ENCODE measurements at regions not wholly inside any gene's neighbourhood (a gene's known extent, or its start where the extent isn't known, plus 50 kb on each side); places are given as distances from the start of the nearest gene placed in this dataset.
A peak's percentile ranks its signal among the peaks of the same experiment; 100 is the strongest.
"Not testable (repeated sequence)": the region's sequence is repeated elsewhere in the genome, so short reads cannot be mapped to it uniquely, and the experiment has no call there.

- no peak for DNase-seq (ENCODE audit: low spot score)
Measured at GRCh38 chr5:112112346-112112745, 306.7 kb downstream of the EPB41L4A start.

GRCh38 chr5:112109331-112110007, 309.6 kb downstream of the EPB41L4A start:
- DNase-seq (ENCODE audit: low spot score): peak; percentile 58

- DNase-seq (ENCODE audit: low spot score): peak; percentile 8
Measured at GRCh38 chr5:112106878-112107277, 312.2 kb downstream of the EPB41L4A start.

GRCh38 chr5:112097768-112098167, 321.3 kb downstream of the EPB41L4A start:
- DNase-seq (ENCODE audit: low spot score): no peak

DNA sequence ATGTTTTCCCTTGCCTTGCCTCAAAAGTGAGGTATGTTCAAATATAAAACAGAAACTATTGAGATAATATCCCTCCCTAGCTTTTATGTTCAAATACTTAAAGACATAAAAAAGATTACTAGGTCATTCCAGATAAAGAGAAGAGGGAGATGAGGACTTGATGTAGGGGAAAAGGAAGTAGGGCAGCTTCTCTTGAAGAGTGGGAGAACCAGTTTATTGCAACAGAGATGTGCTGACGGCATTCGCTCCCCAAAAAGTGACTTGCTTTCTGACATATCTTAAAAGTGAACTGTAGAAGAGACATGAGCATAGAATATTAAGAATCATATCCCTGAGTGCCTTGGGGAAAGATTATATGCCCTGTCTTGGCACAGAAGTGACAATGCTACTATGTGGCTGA, 330.2 kb upstream of the NREP start:
- DNase-seq (ENCODE audit: low spot score): no peak

DNA sequence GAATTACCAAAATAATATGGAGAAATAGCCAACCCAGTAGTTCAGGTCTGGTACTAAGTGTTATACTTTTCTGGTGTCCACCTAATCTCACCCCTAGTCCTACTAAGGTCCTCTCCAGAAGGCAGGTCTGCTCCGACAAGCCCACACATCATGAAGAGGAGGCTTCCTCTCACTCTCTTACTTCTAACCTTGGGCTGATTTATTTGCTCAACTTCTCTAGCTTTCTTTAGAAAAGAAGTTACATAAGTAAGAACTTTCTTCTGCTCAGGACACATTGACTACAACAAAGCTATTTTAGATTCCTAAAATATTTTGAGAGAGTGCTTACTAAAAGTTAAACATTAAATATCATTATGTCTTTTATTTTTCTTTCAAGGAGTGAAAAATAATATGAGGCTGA, 329.7 kb upstream of the NREP start:
- no peak for DNase-seq (ENCODE audit: low spot score)

- DNase-seq (ENCODE audit: low spot score): no peak
Measured at GRCh38 chr5:112084149-112084548, 327.2 kb upstream of the NREP start.

GRCh38 chr5:112083623-112084022, 326.6 kb upstream of the NREP start:
- no peak for DNase-seq (ENCODE audit: low spot score)

DNA sequence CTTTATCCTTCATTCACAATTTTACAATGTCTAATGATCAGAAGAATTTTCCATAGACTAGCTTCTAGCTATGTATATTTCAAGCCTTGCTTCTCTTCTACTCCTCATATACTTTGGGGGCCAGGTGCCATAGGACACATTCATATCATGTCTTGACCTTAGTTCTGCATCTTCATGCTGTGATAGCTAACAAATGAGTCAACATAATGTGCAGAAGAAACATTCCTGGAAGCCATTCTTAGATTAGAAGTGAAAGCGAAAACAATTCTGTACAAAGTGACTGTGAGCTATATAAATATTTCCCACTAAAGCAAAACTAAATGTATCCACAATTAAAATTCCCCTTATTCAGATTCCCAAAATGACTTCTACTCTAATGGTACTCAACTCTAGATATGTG, 320.2 kb upstream of the NREP start:
- peak; percentile 26 for DNase-seq (ENCODE audit: low spot score)

DNA sequence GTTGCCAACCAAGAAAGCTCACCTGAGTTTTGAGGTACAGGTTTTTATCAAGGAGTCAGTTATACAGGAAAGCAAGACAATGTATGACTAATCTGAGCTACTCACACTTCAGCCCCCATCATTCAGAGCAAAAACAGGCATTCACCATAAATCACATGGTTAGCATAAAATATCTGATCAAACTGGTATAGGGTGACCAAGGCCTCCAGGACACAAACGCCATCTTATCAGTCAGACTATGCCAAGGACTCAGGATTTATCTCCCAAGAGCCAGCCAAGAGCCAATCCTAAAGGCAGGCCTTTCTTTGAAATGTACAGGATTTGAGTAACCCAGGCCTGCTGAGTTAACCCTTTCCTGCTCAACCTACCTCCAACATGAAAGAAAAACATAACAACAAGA, 313.0 kb upstream of the NREP start:
- no peak for DNase-seq (ENCODE audit: low spot score)

GRCh38 chr5:112069329-112069728, 312.3 kb upstream of the NREP start:
- no peak for DNase-seq (ENCODE audit: low spot score)

DNA sequence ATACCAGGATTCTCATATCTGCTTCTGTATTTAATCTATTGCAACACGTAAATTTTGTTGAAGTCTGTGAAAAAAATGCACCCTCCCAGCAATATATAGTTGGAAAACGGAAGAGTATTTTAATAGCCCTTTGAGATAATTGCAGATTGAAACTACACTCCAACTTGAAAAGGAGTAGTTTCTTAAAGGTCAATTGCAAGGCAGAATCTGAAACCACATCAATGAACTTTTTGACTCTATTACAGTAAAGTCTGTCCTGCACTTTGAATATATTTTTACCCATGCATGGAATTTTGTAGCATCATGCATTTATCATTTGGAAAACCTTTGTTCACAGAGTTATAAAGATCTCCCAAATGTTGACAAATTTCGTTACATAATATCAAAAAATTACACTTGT, 311.6 kb upstream of the NREP start:
- DNase-seq (ENCODE audit: low spot score): no peak

DNA sequence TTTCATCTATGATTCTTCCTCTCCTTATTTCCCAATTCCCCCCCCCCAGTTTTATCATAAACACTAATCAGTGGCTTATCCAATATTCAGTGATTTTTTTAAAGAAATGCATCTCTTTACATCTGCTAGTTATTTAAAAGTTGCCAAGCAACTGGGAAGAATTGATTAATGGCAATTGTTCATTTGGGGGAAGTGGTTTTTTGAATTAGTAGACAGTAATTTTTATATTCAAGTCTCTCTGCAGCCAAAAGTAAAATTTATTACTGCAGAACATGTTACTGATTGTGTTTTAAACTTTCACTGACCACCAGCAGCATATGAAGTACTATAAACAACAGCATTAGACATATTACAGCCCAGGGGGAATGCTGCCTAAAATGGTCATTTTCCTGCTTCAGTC, 308.8 kb upstream of the NREP start:
- DNase-seq (ENCODE audit: low spot score): no peak

GRCh38 chr5:112064956-112065355, 308.0 kb upstream of the NREP start:
- DNase-seq (ENCODE audit: low spot score): no peak

DNA sequence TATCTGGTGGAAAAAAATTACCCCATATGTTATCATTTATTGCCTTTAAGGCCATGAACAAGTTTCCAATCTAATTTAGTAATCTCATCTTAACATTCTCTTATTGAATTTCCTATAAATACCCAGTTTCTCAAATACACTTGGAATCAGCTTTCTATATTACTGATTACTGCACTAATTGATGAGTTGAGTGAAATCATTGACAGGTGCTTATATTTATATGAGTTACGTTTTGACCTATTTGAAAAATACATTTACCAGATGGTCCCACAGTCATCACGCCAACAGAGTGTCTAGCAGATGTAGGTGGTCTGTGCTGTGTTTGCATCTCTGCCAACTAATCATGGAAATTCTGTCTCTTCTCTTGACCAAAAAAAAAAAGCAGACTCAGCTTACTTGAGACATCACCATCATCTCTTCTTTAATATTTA, 307.3 kb upstream of the NREP start:
- DNase-seq (ENCODE audit: low spot score): no peak

- DNase-seq (ENCODE audit: low spot score): no peak
Measured at GRCh38 chr5:112063856-112064255, 306.9 kb upstream of the NREP start.

- no peak for DNase-seq (ENCODE audit: low spot score)
Measured at GRCh38 chr5:112063191-112063590, 306.2 kb upstream of the NREP start.

GRCh38 chr5:112062181-112062580, 305.2 kb upstream of the NREP start:
- DNase-seq (ENCODE audit: low spot score): no peak

DNA sequence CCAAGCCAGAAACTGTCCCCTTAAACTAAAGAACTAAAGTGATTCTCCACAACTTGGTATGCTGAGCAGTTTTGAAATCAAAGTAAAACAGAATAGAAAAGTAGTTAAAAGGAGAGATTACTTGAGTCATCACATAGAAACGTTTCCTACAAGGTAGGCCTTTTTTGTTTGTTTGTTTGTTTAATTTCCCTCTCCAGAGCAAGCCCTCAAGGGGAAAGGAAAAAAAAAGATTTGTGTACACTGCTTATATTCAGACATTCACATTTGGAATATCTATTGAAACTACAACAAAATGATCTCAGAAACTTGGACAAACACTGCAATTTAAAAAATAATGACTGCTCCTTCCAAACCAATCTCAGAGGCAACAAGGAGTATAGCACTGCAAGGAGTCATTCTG, 304.7 kb upstream of the NREP start:
- no peak for DNase-seq (ENCODE audit: low spot score)

- no peak for DNase-seq (ENCODE audit: low spot score)
Measured at GRCh38 chr5:112059579-112060135, 302.7 kb upstream of the NREP start.

- no peak for DNase-seq (ENCODE audit: low spot score)
Measured at GRCh38 chr5:112049738-112050137, 292.7 kb upstream of the NREP start.

GRCh38 chr5:112036206-112036605, 279.2 kb upstream of the NREP start:
- DNase-seq (ENCODE audit: low spot score): no peak

DNA sequence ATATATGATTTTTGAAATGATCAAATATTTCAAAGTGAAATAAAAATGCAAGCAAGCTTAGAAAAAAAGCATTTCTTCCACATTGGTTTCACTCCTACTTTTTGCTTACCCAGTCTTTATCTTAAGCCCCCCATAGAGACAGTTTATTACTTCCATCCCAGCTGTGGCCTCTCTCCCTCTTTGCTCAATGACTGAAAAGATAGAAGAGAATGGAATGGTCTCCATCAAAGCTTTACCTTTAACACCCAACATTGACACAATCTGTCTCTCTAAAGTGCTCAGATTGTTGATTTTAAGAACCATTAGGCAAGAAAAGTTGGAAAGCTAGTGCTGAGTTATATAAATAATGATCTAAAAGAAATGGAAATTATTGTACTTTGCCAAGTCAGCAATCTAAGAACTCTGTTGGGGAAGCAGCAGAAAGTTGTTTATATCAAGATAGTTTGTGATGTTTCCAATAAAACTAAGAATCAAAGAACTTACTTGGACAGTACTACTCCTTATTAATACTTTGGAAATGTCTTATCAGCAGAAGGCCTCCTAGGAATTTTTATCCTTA, 277.5 kb upstream of the NREP start:
- no peak for DNase-seq (ENCODE audit: low spot score)

- DNase-seq (ENCODE audit: low spot score): not testable (repeated sequence)
Measured at GRCh38 chr5:112026879-112027278, 269.9 kb upstream of the NREP start.

All from kidney tubule cell (primary cell).